Neural cell (in vitro differentiated cells): ENCODE measurements at regions not wholly inside any gene's neighbourhood (a gene's known extent, or its start where the extent isn't known, plus 50 kb on each side); places are given as distances from the start of the nearest gene placed in this dataset.

ENCODE experiments used
- H2AFZ ChIP-seq: fragments of 200-600, 300-800 bp; sonication (generic), shearing (Covaris generic); 2 replicates; pipeline ENCODE4 v1.6.0; 2014; ENCODE audit warnings: low read depth, mild to moderate bottlenecking, antibody characterized with exemption, low read length, moderate library complexity
- H3F3A ChIP-seq: fragments of 200-600 bp; shearing (Covaris generic); 2 replicates; pipeline ENCODE4 v1.6.1; 2016; ENCODE audit warnings: mild to moderate bottlenecking, moderate library complexity, mixed read lengths, antibody characterized with exemption, low read length; ENCODE audit not compliant: insufficient read depth, poor library complexity, severe bottlenecking
- H3K27ac ChIP-seq: fragments of 200-600, 300-800 bp; sonication (generic), shearing (Covaris generic); 2 replicates; pipeline ENCODE4 v1.5.1; 2014; ENCODE audit warnings: mild to moderate bottlenecking, low read length, moderate library complexity
- H3K27me3 ChIP-seq: fragments of 300-800, 200-600 bp; sonication (generic), shearing (Covaris generic); 2 replicates; pipeline ENCODE4 v1.6.0; 2014; ENCODE audit warnings: mild to moderate bottlenecking, low read depth, low read length, moderate library complexity; ENCODE audit not compliant: insufficient read depth
- H3K36me3 ChIP-seq: fragments of 300-800, 200-600 bp; sonication (generic), shearing (Covaris generic); 2 replicates; pipeline ENCODE4 v1.5.1; 2014; ENCODE audit warnings: mild to moderate bottlenecking, antibody characterized with exemption, low read length, moderate library complexity; ENCODE audit not compliant: insufficient read depth
- H3K4me2 ChIP-seq: fragments of 300-800, 200-600 bp; sonication (generic), shearing (Covaris generic); 2 replicates; pipeline ENCODE4 v1.6.0; 2014; ENCODE audit warnings: mild to moderate bottlenecking, low read length
- H3K4me3 ChIP-seq: fragments of 300-800, 200-600 bp; sonication (generic), shearing (Covaris generic); 2 replicates; pipeline ENCODE4 v1.5.1; 2014; ENCODE audit warnings: mild to moderate bottlenecking, low read length, moderate library complexity
- H3K79me2 ChIP-seq: fragments of 200-600 bp; shearing (Covaris generic); replicated peaks from 2 replicates; pipeline ENCODE4 v1.6.0; 2014; ENCODE audit warnings: mild to moderate bottlenecking, low read length, moderate library complexity; ENCODE audit not compliant: insufficient read depth
- H3K9ac ChIP-seq: fragments of 300-800, 200-600 bp; sonication (generic), shearing (Covaris generic); 2 replicates; pipeline ENCODE4 v1.6.1; 2016; ENCODE audit warnings: mild to moderate bottlenecking, low read length, mixed read lengths
- H3K9me2 ChIP-seq: fragments of 200-600 bp; shearing (Covaris generic); 2 replicates; pipeline ENCODE4 v1.6.1; 2016; ENCODE audit warnings: mild to moderate bottlenecking, low read length, mixed read lengths; ENCODE audit not compliant: insufficient read depth
- H3K9me3 ChIP-seq: fragments of 200-600, 300-800 bp; sonication (generic), shearing (Covaris generic); 2 replicates; pipeline ENCODE4 v1.6.1; 2016; ENCODE audit warnings: mild to moderate bottlenecking, mixed run types, low read length, moderate library complexity, mixed read lengths
- H4K20me1 ChIP-seq: fragments of 200-600 bp; shearing (Covaris generic); 2 replicates; pipeline ENCODE4 v1.6.1; 2016; ENCODE audit warnings: mild to moderate bottlenecking, mixed run types; ENCODE audit not compliant: insufficient read depth
- CTCF ChIP-seq: fragments of 450-650 bp; IDR thresholded peaks from 2 replicates; pipeline ENCODE4 v1.5.1; 2014; ENCODE audit warnings: antibody characterized with exemption, mild to moderate bottlenecking, moderate library complexity; ENCODE audit not compliant: poor library complexity, severe bottlenecking
- EP300 ChIP-seq: fragments of 450-650 bp; conservative IDR thresholded peaks from 2 replicates; pipeline ENCODE4 v1.6.1; 2014; ENCODE audit warnings: antibody characterized with exemption, mild to moderate bottlenecking, moderate library complexity; ENCODE audit not compliant: poor library complexity, severe bottlenecking
- EZH2 ChIP-seq: fragments of 200-600, 300-800 bp; shearing (Covaris generic), sonication (generic); IDR thresholded peaks from 2 replicates; pipeline ENCODE4 v1.6.1; 2014; ENCODE audit warnings: antibody characterized with exemption, low read length, borderline replicate concordance, mild to moderate bottlenecking; ENCODE audit not compliant: insufficient read depth, poor library complexity, severe bottlenecking
- MXI1 ChIP-seq: fragments of 450-650 bp; conservative IDR thresholded peaks from 2 replicates; pipeline ENCODE4 v1.6.1; 2014; ENCODE audit warnings: antibody characterized with exemption, mild to moderate bottlenecking; ENCODE audit not compliant: poor library complexity, severe bottlenecking
- POLR2AphosphoS5 ChIP-seq: IDR thresholded peaks from 2 replicates; pipeline ENCODE4 v1.6.1; 2012
- RAD21 ChIP-seq: fragments of 450-650 bp; conservative IDR thresholded peaks from 2 replicates; pipeline ENCODE4 v1.6.1; 2014; ENCODE audit warnings: antibody characterized with exemption, mild to moderate bottlenecking, moderate library complexity
- REST ChIP-seq: IDR thresholded peaks from 2 replicates; pipeline ENCODE4 v1.6.1; 2012; ENCODE audit warnings: borderline replicate concordance
- SMC3 ChIP-seq: fragments of 450-650 bp; conservative IDR thresholded peaks from 2 replicates; pipeline ENCODE4 v1.6.1; 2014; ENCODE audit warnings: antibody characterized with exemption, mild to moderate bottlenecking, moderate library complexity; ENCODE audit not compliant: poor library complexity
- TAF1 ChIP-seq: IDR thresholded peaks from 2 replicates; pipeline ENCODE4 v1.6.1; 2012; ENCODE audit warnings: low read depth

GRCh38 chr1:14529475-14529874, 69.0 kb upstream of the KAZN start:
- H4K20me1 ChIP-seq: no peaks in the 10 kb centered on the region
- H2AFZ ChIP-seq: no peak overlapping the region
- H3K4me2 ChIP-seq: no peak overlapping the region
- no peaks in the 10 kb centered on the region for H3K9me2 ChIP-seq
- no peak overlapping the region for H3K4me3 ChIP-seq
- no peak overlapping the region for H3K9ac ChIP-seq
- H3K9me3 ChIP-seq: no peaks in the 10 kb centered on the region
- no peaks in the 10 kb centered on the region for H3K27me3 ChIP-seq
- no peak for TF ChIP-seq TAF1
- no peak for TF ChIP-seq MXI1
- no peak for TF ChIP-seq EP300
- no peaks in the 10 kb centered on the region for H3F3A ChIP-seq
- H3K36me3 ChIP-seq: no peaks in the 10 kb centered on the region
- no peaks in the 10 kb centered on the region for H3K79me2 ChIP-seq
- H3K27ac ChIP-seq: no peak overlapping the region

GRCh38 chr1:14531519-14531918, 67.0 kb upstream of the KAZN start:
- no peaks in the 10 kb centered on the region for H3K36me3 ChIP-seq
- H3K79me2 ChIP-seq: no peaks in the 10 kb centered on the region
- H3K4me3 ChIP-seq: no peak overlapping the region
- TF ChIP-seq EZH2: no peak
- TF ChIP-seq MXI1: no peak
- no peak for TF ChIP-seq SMC3
- no peak for TF ChIP-seq TAF1
- TF ChIP-seq REST: no peak
- TF ChIP-seq RAD21: no peak
- no peaks in the 10 kb centered on the region for H4K20me1 ChIP-seq
- no peak overlapping the region for H2AFZ ChIP-seq
- H3K4me2 ChIP-seq: no peak overlapping the region
- H3K9me3 ChIP-seq: no peaks in the 10 kb centered on the region
- no peak overlapping the region for H3K9ac ChIP-seq
- H3K27ac ChIP-seq: no peak overlapping the region
- H3K9me2 ChIP-seq: no peaks in the 10 kb centered on the region
- H3F3A ChIP-seq: no peaks in the 10 kb centered on the region
- H3K27me3 ChIP-seq: no peaks in the 10 kb centered on the region

GRCh38 chr1:14535619-14536355, 62.7 kb upstream of the KAZN start:
- Histone ChIP-seq H3K27me3 (no peaks in the 10 kb centered on the region), H3K9me3 (no peaks in the 10 kb centered on the region), H3K79me2 (no peaks in the 10 kb centered on the region), H4K20me1 (no peaks in the 10 kb centered on the region), H3F3A (no peaks in the 10 kb centered on the region), H3K4me3 (no peak overlapping the region), H2AFZ (no peak overlapping the region), H3K9me2 (no peaks in the 10 kb centered on the region), H3K36me3 (no peaks in the 10 kb centered on the region), H3K9ac (no peak overlapping the region), H3K27ac (no peak overlapping the region), H3K4me2 (no peak overlapping the region)
- TF ChIP-seq MXI1: no peak
- no peak for TF ChIP-seq POLR2AphosphoS5
- TF ChIP-seq REST: no peak
- no peak for TF ChIP-seq CTCF
- no peak for TF ChIP-seq RAD21
- TF ChIP-seq EP300: no peak
- TF ChIP-seq TAF1: no peak
- no peak for TF ChIP-seq SMC3
- TF ChIP-seq EZH2: no peak
